IPS-NIHi7 (cell line): ENCODE measurements at regions not wholly inside any gene's neighbourhood (a gene's known extent, or its start where the extent isn't known, plus 50 kb on each side); places are given as distances from the start of the nearest gene placed in this dataset.
"Not testable (repeated sequence)": the region's sequence is repeated elsewhere in the genome, so short reads cannot be mapped to it uniquely, and the experiment has no call there.

ENCODE experiments used
- DNase-seq: peaks from one replicate; pipeline ENCODE4 v3.0.0; 2012; ENCODE audit warnings: mixed read lengths; ENCODE audit errors: extremely low spot score

- not testable (repeated sequence) for DNase-seq
Measured at GRCh38 chr6:4203642-4204417, 68.5 kb upstream of the ECI2 start.

DNA sequence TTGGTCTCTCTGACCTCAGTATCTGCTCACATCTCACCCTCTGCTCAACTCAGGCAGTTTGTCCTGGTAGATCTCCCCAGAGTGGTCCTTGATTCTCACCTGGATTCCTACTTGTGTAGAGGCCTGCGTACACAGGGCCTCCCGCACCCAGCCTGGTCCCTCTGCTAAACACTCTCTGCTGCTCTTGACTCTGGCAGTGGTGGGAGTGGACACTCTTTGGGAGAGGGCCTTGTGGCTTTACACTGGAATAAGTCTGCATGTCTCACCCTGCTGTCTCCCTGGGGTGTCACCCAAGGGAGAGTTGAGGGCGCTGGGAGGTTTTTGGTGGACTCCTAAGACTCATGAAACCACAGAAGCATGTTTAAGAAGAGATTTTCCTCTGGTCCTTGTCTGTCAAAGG lies 57.3 kb upstream of the ECI2 start:
- DNase-seq: no peak

GRCh38 chr6:4192173-4192572 lies 56.8 kb upstream of the ECI2 start:
- no peak for DNase-seq

DNA sequence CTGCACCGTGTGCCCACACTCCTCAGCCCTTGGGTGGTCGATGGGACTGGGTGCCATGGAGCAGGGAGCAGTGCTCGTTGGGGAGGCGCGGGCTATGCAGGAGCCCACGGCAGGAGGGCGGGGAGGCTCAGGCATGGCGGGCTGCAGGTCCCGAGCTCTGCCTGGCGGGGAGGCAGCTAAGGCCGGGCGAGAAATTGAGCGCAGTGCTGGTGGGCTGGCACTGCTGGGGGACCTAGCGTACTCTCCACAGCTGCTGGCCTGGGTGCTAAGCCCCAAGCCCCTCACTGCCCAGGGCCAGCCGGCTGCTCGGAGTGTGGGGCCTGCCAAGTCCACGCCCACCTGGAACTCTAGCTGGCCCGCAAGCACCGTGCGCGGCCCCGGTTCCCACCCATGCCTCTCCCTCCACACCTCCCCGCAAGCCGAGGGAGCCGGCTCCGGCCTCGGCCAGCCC lies 55.9 kb upstream of the ECI2 start:
- DNase-seq: no peak

- no peak for DNase-seq
Measured at GRCh38 chr6:4189249-4189648, 53.9 kb upstream of the ECI2 start.

GRCh38 chr6:4188801-4189200 lies 53.4 kb upstream of the ECI2 start:
- DNase-seq: no peak

DNA sequence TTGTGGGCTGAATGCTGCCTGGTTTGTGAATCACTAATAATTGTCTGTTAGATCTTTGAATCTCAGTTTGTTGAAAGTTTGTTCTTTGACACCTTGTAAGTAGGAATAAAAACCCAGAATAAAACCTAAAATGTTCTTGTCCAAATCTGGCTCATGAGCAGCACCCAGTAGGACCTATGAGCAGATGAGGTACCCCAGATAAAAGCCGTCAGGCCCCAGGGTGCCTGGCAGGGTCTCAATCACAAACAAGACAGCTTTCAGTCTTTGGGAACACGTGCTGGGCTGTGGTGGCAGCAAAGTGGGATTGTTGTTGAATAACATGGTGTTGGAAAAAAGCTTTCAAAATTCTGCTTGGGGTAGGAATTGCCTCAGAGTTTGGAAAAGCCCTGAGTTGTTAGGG lies 52.1 kb upstream of the ECI2 start:
- DNase-seq: no peak

DNA sequence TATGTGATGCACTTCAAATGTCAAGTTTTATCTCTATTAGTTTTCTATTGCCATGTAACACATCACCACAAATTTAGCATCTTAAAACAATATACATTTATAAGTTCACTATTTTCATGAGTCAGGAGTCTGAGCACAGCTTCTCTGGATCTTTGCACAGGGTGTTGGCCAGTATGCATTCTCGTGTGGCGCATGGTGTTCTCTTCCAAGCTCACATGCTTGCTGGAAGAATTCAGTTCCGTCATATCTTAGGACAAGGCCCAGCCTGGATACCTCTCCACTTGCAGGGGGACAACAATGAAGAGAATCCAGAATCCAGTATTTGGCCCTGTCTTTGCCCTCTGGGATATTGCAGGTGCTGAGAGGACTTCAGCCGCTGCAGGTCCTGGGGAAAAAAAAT lies 51.0 kb upstream of the ECI2 start:
- no peak for DNase-seq

- DNase-seq: no peak
Measured at GRCh38 chr6:4185846-4186245, 50.5 kb upstream of the ECI2 start.

DNA sequence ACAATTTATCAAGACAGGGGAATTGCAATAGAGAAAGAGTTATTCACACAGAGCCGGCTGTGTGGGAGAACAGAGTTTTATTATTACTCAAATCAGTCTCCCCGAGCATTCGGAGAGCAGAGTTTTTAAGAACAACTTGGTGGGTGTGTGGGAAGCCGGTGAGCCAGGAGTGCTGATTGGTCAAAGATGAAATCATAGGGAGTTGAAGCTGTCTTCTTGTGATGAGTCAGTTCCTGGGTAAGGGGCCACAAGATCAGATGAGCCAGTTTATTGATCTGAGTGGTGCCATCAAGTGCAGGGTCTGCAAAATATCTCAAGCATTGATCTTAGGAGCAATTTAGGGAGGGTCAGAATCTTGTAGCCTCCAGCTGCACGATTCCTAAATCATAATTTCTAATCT lies 50.0 kb upstream of the ECI2 start:
- no peak for DNase-seq
